Spleen (tissue), 7 donors: ENCODE measurements at regions not wholly inside any gene's neighbourhood (a gene's known extent, or its start where the extent isn't known, plus 50 kb on each side); places are given as distances from the start of the nearest gene placed in this dataset.

Source experiments
- POLR2A ChIP-seq, 3 donors: fragments of 450-650 bp; IDR thresholded peaks; one replicate each; pipeline ENCODE4 v1.5.1; 2017; ENCODE audit warnings: antibody characterized with exemption in 3 of 3, mild to moderate bottlenecking in 1 of 3
- POLR2AphosphoS5 ChIP-seq, 3 donors: sonication (generic); formaldehyde crosslinking; IDR thresholded peaks; one replicate each; pipeline ENCODE4 v1.5.1; 2017; ENCODE audit warnings: antibody characterized with exemption in 3 of 3
- TF ChIP-seq, protein P1 (sequence below), 11 experiments: fragments of 200-600 bp in 7 of 11; fragments of 450-650 bp in 4 of 11; sonication (generic) in 4 of 11; IDR thresholded peaks in 8 of 11; conservative IDR thresholded peaks in 3 of 11; 1 replicate in 7 of 11; 2 replicates in 4 of 11; pipeline versions ENCODE4 v1.4.0 to v1.8.0; 2016 to 2021; ENCODE audit warnings: antibody characterized with exemption in 11 of 11, inconsistent platforms in 4 of 11, mild to moderate bottlenecking in 1 of 11
- donor health status: DM: no; HTN: no; CAD: no; lungs with moderate emphysema.
- donor health status: DM: no; HTN: no; CAD: no.
- donor health status: DM: no; HTN: no; CAD: no.

DNA sequence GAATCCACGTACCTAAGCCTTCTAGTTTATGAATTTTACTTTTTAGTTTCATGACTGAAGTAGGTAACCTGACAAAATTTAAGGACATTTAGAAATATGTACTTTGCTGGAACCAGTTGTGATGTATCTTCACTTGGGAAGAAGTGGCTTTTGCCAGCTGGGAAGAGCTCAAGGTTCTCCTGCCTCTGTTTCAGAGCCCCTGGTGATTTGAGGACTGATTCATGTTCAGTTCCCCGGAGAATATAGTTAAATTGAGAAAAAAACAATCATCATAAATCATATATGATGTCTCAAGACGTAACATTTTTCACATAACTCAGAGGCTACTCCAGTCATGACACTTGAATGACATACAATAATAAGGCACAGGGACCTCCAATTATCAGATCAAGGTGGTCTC is 473.4 kb downstream of the EPHA3 start:
- TF ChIP-seq, protein P1, sequence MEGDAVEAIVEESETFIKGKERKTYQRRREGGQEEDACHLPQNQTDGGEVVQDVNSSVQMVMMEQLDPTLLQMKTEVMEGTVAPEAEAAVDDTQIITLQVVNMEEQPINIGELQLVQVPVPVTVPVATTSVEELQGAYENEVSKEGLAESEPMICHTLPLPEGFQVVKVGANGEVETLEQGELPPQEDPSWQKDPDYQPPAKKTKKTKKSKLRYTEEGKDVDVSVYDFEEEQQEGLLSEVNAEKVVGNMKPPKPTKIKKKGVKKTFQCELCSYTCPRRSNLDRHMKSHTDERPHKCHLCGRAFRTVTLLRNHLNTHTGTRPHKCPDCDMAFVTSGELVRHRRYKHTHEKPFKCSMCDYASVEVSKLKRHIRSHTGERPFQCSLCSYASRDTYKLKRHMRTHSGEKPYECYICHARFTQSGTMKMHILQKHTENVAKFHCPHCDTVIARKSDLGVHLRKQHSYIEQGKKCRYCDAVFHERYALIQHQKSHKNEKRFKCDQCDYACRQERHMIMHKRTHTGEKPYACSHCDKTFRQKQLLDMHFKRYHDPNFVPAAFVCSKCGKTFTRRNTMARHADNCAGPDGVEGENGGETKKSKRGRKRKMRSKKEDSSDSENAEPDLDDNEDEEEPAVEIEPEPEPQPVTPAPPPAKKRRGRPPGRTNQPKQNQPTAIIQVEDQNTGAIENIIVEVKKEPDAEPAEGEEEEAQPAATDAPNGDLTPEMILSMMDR (IDR thresholded peaks at IDR 0.05 in 8 of 11, conservative IDR thresholded peaks at IDR 0.05 in 3 of 11), result no peak
- TF ChIP-seq POLR2A (IDR thresholded peaks at IDR 0.05) (no peak), POLR2AphosphoS5 (IDR thresholded peaks at IDR 0.05) (no peak)
